ENCODE measurements at regions not wholly inside any gene's neighbourhood (a gene's known extent, or its start where the extent isn't known, plus 50 kb on each side); places are given as distances from the start of the nearest gene placed in this dataset.
"Not testable (repeated sequence)": the region's sequence is repeated elsewhere in the genome, so short reads cannot be mapped to it uniquely, and the experiment has no call there.

GRCh38 chr20:7174554-7174953 lies 407.1 kb downstream of the BMP2 start:
- no peak for DNase-seq (ENCODE audit: low spot score)

GRCh38 chr20:7175827-7176226 lies 408.3 kb downstream of the BMP2 start:
- not testable (repeated sequence) for DNase-seq (ENCODE audit: low spot score)

- DNase-seq (ENCODE audit: low spot score): no peak
These were observed 410.5 kb downstream of the BMP2 start for GRCh38 chr20:7178004-7178403.

GRCh38 chr20:7180256-7181045 lies 413.0 kb downstream of the BMP2 start:
- no peak for DNase-seq (ENCODE audit: low spot score)

- no peak for DNase-seq (ENCODE audit: low spot score)
These were observed 421.7 kb downstream of the BMP2 start for GRCh38 chr20:7189231-7189630.

GRCh38 chr20:7193681-7194080 lies 426.2 kb downstream of the BMP2 start:
- no peak for DNase-seq (ENCODE audit: low spot score)

GRCh38 chr20:7195704-7196103 lies 428.2 kb downstream of the BMP2 start:
- peak; percentile 3 for DNase-seq (ENCODE audit: low spot score)

- no peak for DNase-seq (ENCODE audit: low spot score)
These were observed 429.0 kb downstream of the BMP2 start for GRCh38 chr20:7196481-7196880.

GRCh38 chr20:7199861-7200260 lies 432.4 kb downstream of the BMP2 start:
- DNase-seq (ENCODE audit: low spot score): no peak

GRCh38 chr20:7207186-7207798 lies 439.8 kb downstream of the BMP2 start:
- DNase-seq (ENCODE audit: low spot score): peak; percentile 19

- no peak for DNase-seq (ENCODE audit: low spot score)
These were observed 443.4 kb downstream of the BMP2 start for GRCh38 chr20:7210910-7211309.

- no peak for DNase-seq (ENCODE audit: low spot score)
These were observed 446.7 kb downstream of the BMP2 start for GRCh38 chr20:7214081-7214740.

- no peak for DNase-seq (ENCODE audit: low spot score)
These were observed 450.1 kb downstream of the BMP2 start for GRCh38 chr20:7217606-7218005.

- DNase-seq (ENCODE audit: low spot score): no peak
These were observed 453.3 kb downstream of the BMP2 start for GRCh38 chr20:7220755-7221154.

GRCh38 chr20:7226156-7226555 lies 458.7 kb downstream of the BMP2 start:
- no peak for DNase-seq (ENCODE audit: low spot score)

GRCh38 chr20:7231303-7231702 lies 463.8 kb downstream of the BMP2 start:
- DNase-seq (ENCODE audit: low spot score): no peak

GRCh38 chr20:7232796-7233195 lies 465.3 kb downstream of the BMP2 start:
- DNase-seq (ENCODE audit: low spot score): no peak

- no peak for DNase-seq (ENCODE audit: low spot score)
These were observed 469.8 kb downstream of the BMP2 start for GRCh38 chr20:7237251-7237650.

GRCh38 chr20:7240490-7240889 lies 473.0 kb downstream of the BMP2 start:
- no peak for DNase-seq (ENCODE audit: low spot score)

- no peak for DNase-seq (ENCODE audit: low spot score)
These were observed 481.1 kb downstream of the BMP2 start for GRCh38 chr20:7248281-7249201.

- no peak for DNase-seq (ENCODE audit: low spot score)
These were observed 482.9 kb downstream of the BMP2 start for GRCh38 chr20:7250337-7250736.

GRCh38 chr20:7257099-7257498 lies 489.6 kb downstream of the BMP2 start:
- no peak for DNase-seq (ENCODE audit: low spot score)

Measured in Ammon's horn (tissue), 1 donor.